ENCODE measurements at regions not wholly inside any gene's neighbourhood (a gene's known extent, or its start where the extent isn't known, plus 50 kb on each side); places are given as distances from the start of the nearest gene placed in this dataset.

- Histone ChIP-seq H2AFZ (ENCODE audit: low read length) (no peak overlapping the region), H3K9me3 (ENCODE audit: control insufficient read depth, low read depth, low read length) (no peaks in the 10 kb centered on the region), H2AK5ac (ENCODE audit: insufficient read length, low read length) (no peak overlapping the region), H3K56ac (ENCODE audit: insufficient read length, low read depth, low read length) (no peak overlapping the region), H2BK5ac (ENCODE audit: insufficient read length, low read length) (no peak overlapping the region), H4K5ac (ENCODE audit: insufficient read length, low read depth, low read length) (no peak overlapping the region), H2BK120ac (ENCODE audit: low read depth, low read length, poor library complexity, severe bottlenecking) (no peak overlapping the region), H2BK12ac (ENCODE audit: insufficient read length, low read depth, low read length) (no peak overlapping the region), H3K79me2 (ENCODE audit: insufficient read depth, low read length) (no peaks in the 10 kb centered on the region), H3K14ac (ENCODE audit: insufficient read depth, low read length) (no peak overlapping the region), H3K9ac (ENCODE audit: extremely low read depth, insufficient read length, low read length) (no peak overlapping the region), H3K23me2 (ENCODE audit: insufficient read length, low read depth, low read length, poor library complexity, severe bottlenecking) (no peaks in the 10 kb centered on the region), H2BK15ac (ENCODE audit: low read depth, low read length) (no peak overlapping the region), H4K91ac (ENCODE audit: insufficient read length, low read depth, low read length) (no peak overlapping the region), H3K4me2 (ENCODE audit: insufficient read depth, insufficient read length, low read length) (no peak overlapping the region), H3K4me1 (ENCODE audit: insufficient read depth, low read length) (no peaks in the 10 kb centered on the region; the same call in 1 of the 2 replicates), H3T11ph (ENCODE audit: low read length) (no peak overlapping the region), H4K20me1 (ENCODE audit: control insufficient read depth, insufficient read depth, insufficient read length) (no peaks in the 10 kb centered on the region), H3K23ac (ENCODE audit: insufficient read length, low read depth, low read length) (no peak overlapping the region), H3K27me3 (ENCODE audit: insufficient read depth, low read length) (no peaks in the 10 kb centered on the region), H3K4ac (ENCODE audit: low read depth, low read length) (no peak overlapping the region), H3K27ac (ENCODE audit: insufficient read length, low read depth, low read length) (no peak overlapping the region), H3K79me1 (ENCODE audit: insufficient read depth, low read depth, low read length, poor library complexity, severe bottlenecking) (no peaks in the 10 kb centered on the region), H3K18ac (ENCODE audit: insufficient read length, low read depth, low read length) (no peak overlapping the region), H4K8ac (replicated peaks; ENCODE audit: insufficient read length, low read depth, low read length) (no peak overlapping the region), H2BK20ac (ENCODE audit: low read depth, low read length, poor library complexity, severe bottlenecking) (no peak overlapping the region)
- DNase-seq, result no peak
- no peak for TF ChIP-seq CTCF (conservative IDR thresholded peaks at IDR 0.05)
- H3K4me3 Mint-ChIP-seq, result no peak overlapping the region
- H3K27me3 Mint-ChIP-seq (ENCODE audit: low read depth), result no peaks in the 10 kb centered on the region
- H3K27ac Mint-ChIP-seq, result no peak overlapping the region
- no peaks in the 10 kb centered on the region for H3K36me3 Mint-ChIP-seq (ENCODE audit: insufficient read depth in 1 of 3, low read depth in 3 of 3)
- no peaks in the 10 kb centered on the region; a peak in 1 of 5 replicates for H3K9me3 Mint-ChIP-seq
- no CpG with 5 or more reads among the region's 3 CpGs for WGBS (ENCODE audit: extremely low coverage, insufficient read length, low lambda C conversion rate)
- H3K4me1 Mint-ChIP-seq, result peaks cover 11 to 13% of the 10 kb centered on the region in 2 experiments
Observed at GRCh38 chr3:162684260-162684659, 1187.7 kb downstream of the OTOL1 start.

All from H9 (cell line).